ENCODE measurements at regions not wholly inside any gene's neighbourhood (a gene's known extent, or its start where the extent isn't known, plus 50 kb on each side); places are given as distances from the start of the nearest gene placed in this dataset.

GRCh38 chr22:44586351-44586990 lies 88.4 kb upstream of the RTL6 start:
- Mint-ChIP-seq H3K27ac (no peak overlapping the region), H3K36me3 (ENCODE audit: low read depth) (no peaks in the 10 kb centered on the region), H3K9me3 (ENCODE audit: insufficient read depth) (no peaks in the 10 kb centered on the region), H3K4me3 (no peak overlapping the region), H3K27me3 (ENCODE audit: low read depth) (peaks cover 17% of the 10 kb centered on the region), H3K4me1 (ENCODE audit: low read depth) (peaks cover 5% of the 10 kb centered on the region)
- no peak for DNase-seq
- ChIA-PET CTCF (no interaction called here), POLR2A (no interaction called here)
- no peak for ATAC-seq

DNA sequence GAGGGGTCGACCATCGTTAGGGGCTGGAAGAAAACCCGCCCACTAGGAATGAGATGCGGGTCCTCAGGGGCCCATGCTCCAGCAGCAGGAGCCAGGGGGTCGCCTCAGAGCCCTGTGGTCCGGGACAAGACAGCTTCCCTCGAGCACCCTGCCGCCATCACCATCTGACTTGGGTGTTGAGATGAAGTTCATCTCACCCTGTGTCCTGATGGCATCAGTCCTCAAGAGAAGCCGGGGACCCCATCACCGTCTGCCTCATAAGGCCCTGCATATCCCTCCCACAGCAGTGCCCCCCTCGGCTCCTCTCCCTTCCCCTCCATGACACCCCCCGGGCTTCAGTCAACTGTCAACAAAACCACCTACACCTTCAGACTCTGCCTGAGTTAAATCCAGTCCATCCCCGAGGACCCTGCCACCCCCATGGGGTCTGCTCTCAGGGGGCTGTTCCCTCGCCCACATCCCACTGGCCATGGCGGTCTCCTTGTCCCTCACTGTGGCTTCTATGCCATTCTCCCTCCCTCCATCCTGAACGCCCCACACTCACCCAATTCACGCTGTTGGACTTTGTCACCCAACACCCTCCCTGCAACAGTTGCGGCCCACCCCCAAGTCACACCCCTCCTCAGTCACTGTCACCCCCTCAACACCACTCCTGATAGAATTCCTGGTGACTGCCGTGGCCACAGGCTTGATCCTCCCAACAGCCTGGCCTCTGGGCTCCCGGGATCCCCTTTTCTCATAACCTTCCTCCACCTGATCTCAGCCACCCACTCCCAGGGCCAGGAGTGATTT lies 87.7 kb upstream of the RTL6 start:
- H3K27me3 Mint-ChIP-seq (ENCODE audit: low read depth): peaks cover 17% of the 10 kb centered on the region
- POLR2A ChIA-PET: no interaction called here

DNA sequence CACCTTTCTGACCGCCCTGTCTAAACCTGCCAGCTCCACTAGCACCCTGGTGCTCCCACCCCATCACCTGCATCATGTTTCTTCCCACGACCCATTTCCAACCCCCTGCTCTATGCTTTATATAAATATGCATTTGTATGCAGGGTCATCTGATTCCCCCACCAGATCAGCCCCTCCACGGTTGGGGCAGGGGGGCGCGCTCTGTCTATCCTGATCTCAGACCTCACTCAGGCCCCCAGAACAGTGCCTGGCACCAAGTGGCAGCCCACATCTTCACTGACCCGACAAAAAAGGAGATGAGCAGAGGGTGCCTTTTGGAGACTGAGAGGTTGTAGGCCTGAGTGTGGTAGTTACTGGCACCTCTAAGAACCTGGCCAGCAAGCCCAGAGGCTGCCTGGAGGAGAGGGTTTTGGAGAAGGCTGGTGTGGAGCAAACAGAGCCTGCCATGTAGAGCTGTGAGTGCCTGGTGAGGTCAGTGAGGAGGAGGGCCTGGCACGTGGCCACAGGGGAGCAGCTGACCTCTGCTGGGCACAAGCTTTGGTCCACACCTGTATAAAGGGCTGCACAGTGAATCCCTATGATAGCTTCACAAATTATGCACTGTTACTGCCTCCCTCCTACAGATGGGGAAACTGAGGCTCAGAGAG lies 86.3 kb upstream of the RTL6 start:
- Mint-ChIP-seq H3K27me3 (ENCODE audit: low read depth) (peaks cover 17% of the 10 kb centered on the region), H3K4me3 (no peak overlapping the region), H3K27ac (no peak overlapping the region), H3K36me3 (ENCODE audit: low read depth) (no peaks in the 10 kb centered on the region), H3K9me3 (ENCODE audit: insufficient read depth) (no peaks in the 10 kb centered on the region), H3K4me1 (ENCODE audit: low read depth) (peaks cover 5% of the 10 kb centered on the region)
- ATAC-seq: no peak
- ChIA-PET CTCF (no interaction called here), POLR2A (no interaction called here)
- no peak for DNase-seq

More for the DNA sequence above, 87.7 kb upstream of the RTL6 start:
- Mint-ChIP-seq H3K4me3 (no peak overlapping the region), H3K27ac (no peak overlapping the region), H3K4me1 (ENCODE audit: low read depth) (peaks cover 5% of the 10 kb centered on the region), H3K36me3 (ENCODE audit: low read depth) (no peaks in the 10 kb centered on the region), H3K9me3 (ENCODE audit: insufficient read depth) (no peaks in the 10 kb centered on the region)
- ATAC-seq (no peak), DNase-seq (no peak)
- CTCF ChIA-PET: no interaction called here

GRCh38 chr22:44583854-44584253 lies 85.8 kb upstream of the RTL6 start:
- no peak for ATAC-seq
- H3K36me3 Mint-ChIP-seq (ENCODE audit: low read depth): no peaks in the 10 kb centered on the region
- no peak overlapping the region for H3K27ac Mint-ChIP-seq
- H3K4me1 Mint-ChIP-seq (ENCODE audit: low read depth): peaks cover 5% of the 10 kb centered on the region
- H3K27me3 Mint-ChIP-seq (ENCODE audit: low read depth): peaks cover 15% of the 10 kb centered on the region
- no peak overlapping the region for H3K4me3 Mint-ChIP-seq
- DNase-seq: no peak
- H3K9me3 Mint-ChIP-seq (ENCODE audit: insufficient read depth): no peaks in the 10 kb centered on the region
- CTCF ChIA-PET: no interaction called here
- POLR2A ChIA-PET: no interaction called here

GRCh38 chr22:44583061-44583760 lies 85.2 kb upstream of the RTL6 start:
- Mint-ChIP-seq H3K4me3 (no peak overlapping the region), H3K9me3 (ENCODE audit: insufficient read depth) (no peaks in the 10 kb centered on the region), H3K27me3 (ENCODE audit: low read depth) (peaks cover 15% of the 10 kb centered on the region), H3K27ac (no peak overlapping the region), H3K4me1 (ENCODE audit: low read depth) (peaks cover 5% of the 10 kb centered on the region), H3K36me3 (ENCODE audit: low read depth) (no peaks in the 10 kb centered on the region)
- ChIA-PET POLR2A (no interaction called here), CTCF (no interaction called here)
- ATAC-seq (no peak), DNase-seq (no peak)

- H3K9me3 Mint-ChIP-seq (ENCODE audit: insufficient read depth): no peaks in the 10 kb centered on the region
- DNase-seq: no peak
- no peak overlapping the region for H3K4me3 Mint-ChIP-seq
- peaks cover 12% of the 10 kb centered on the region for H3K27me3 Mint-ChIP-seq (ENCODE audit: low read depth)
- ChIA-PET CTCF (interaction anchor here (1.2 kb wide), 1 partner anchor 501 kb away, joined by 3 read pairs; no protein-coding TSS in a partner anchor), POLR2A (no interaction called here)
- no peak overlapping the region for H3K27ac Mint-ChIP-seq
- no peaks in the 10 kb centered on the region for H3K36me3 Mint-ChIP-seq (ENCODE audit: low read depth)
- peaks cover 5% of the 10 kb centered on the region for H3K4me1 Mint-ChIP-seq (ENCODE audit: low read depth)
- no peak for ATAC-seq
Observed at GRCh38 chr22:44582016-44582415, 84.0 kb upstream of the RTL6 start.

- peaks cover 11% of the 10 kb centered on the region for H3K27me3 Mint-ChIP-seq (ENCODE audit: low read depth)
- no peaks in the 10 kb centered on the region for H3K9me3 Mint-ChIP-seq (ENCODE audit: insufficient read depth)
- CTCF ChIA-PET: no interaction called here
- no peak for DNase-seq
- H3K4me1 Mint-ChIP-seq (ENCODE audit: low read depth): no peaks in the 10 kb centered on the region
- H3K4me3 Mint-ChIP-seq: no peak overlapping the region
- H3K36me3 Mint-ChIP-seq (ENCODE audit: low read depth): no peaks in the 10 kb centered on the region
- H3K27ac Mint-ChIP-seq: no peak overlapping the region
- ATAC-seq: no peak
- POLR2A ChIA-PET: interaction anchor here (0.5 kb wide), 1 partner anchor 26 kb away, joined by 3 read pairs; no protein-coding TSS in a partner anchor
Observed at GRCh38 chr22:44581096-44581435, 83.0 kb upstream of the RTL6 start.

DNA sequence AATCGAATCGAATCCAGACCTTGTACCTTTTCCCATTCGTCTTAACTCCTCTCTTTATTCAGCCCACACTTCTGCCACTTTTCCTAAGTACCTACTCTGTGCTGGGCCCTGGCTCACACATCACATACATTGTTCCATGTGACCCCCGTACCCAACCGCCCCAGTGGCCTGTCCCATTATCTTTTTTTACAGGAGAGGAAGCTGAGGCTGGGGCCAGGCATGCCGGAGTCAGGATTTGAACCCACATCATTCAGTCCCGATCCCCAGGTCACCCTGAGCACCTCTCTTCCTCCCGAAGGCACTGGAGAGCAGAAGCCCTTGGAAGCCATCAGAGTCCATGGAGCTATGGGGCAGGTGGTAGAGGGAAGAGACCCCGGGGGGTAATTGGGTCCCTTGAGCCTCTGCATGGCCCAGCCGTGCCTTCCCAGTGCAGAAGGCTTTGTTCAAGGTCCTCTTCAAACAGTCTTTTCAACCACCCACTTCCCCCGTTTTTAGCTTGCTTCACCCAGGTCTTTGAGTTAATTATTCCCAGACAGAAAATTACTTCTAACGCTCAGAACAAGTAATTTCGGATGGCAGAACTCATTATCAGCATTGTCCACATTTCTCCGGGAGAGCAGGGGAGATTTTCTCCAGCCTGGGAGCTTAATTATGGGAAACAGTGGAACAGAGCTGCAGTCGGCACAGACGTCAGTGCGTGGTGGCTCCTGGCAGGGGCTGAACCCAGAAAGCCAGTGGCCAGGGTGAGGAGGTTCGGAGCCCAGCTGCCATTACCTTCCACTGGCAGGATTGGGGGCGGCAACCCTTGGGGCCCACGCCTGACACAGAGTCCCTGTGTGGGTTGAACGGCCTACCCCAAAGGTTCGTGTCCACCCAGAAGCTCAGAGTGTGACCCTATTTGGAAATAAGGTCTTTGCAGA lies 82.4 kb upstream of the RTL6 start:
- Mint-ChIP-seq H3K4me3 (no peak overlapping the region), H3K27ac (no peak overlapping the region), H3K36me3 (ENCODE audit: low read depth) (no peaks in the 10 kb centered on the region), H3K9me3 (ENCODE audit: insufficient read depth) (no peaks in the 10 kb centered on the region), H3K27me3 (ENCODE audit: low read depth) (peaks cover 9% of the 10 kb centered on the region), H3K4me1 (ENCODE audit: low read depth) (no peaks in the 10 kb centered on the region)
- POLR2A ChIA-PET: interaction anchor here (0.5 kb wide), 1 partner anchor 26 kb away, joined by 3 read pairs; no protein-coding TSS in a partner anchor
- DNase-seq: no peak
- CTCF ChIA-PET: no interaction called here
- ATAC-seq: no peak

GRCh38 chr22:44578516-44579230 lies 80.6 kb upstream of the RTL6 start:
- Mint-ChIP-seq H3K36me3 (ENCODE audit: low read depth) (no peaks in the 10 kb centered on the region), H3K9me3 (ENCODE audit: insufficient read depth) (no peaks in the 10 kb centered on the region), H3K4me1 (ENCODE audit: low read depth) (no peaks in the 10 kb centered on the region), H3K4me3 (no peak overlapping the region), H3K27me3 (ENCODE audit: low read depth) (peaks cover 15% of the 10 kb centered on the region), H3K27ac (no peak overlapping the region)
- POLR2A ChIA-PET: no interaction called here
- ATAC-seq (no peak), DNase-seq (no peak)
- CTCF ChIA-PET: interaction anchor here (1.4 kb wide), 1 partner anchor 47 kb away, joined by 3 read pairs; no protein-coding TSS in a partner anchor

- Mint-ChIP-seq H3K4me1 (ENCODE audit: low read depth) (no peaks in the 10 kb centered on the region), H3K27ac (no peak overlapping the region), H3K27me3 (ENCODE audit: low read depth) (peaks cover 15% of the 10 kb centered on the region), H3K9me3 (ENCODE audit: insufficient read depth) (no peaks in the 10 kb centered on the region), H3K36me3 (ENCODE audit: low read depth) (no peaks in the 10 kb centered on the region), H3K4me3 (no peak overlapping the region)
- ChIA-PET CTCF (no interaction called here), POLR2A (interaction anchor here (0.6 kb wide), 2 partner anchors 37 to 325 kb away, joined by 3 to 6 read pairs; no protein-coding TSS in a partner anchor)
- DNase-seq (no peak), ATAC-seq (no peak)
Observed at GRCh38 chr22:44578110-44578457, 80.1 kb upstream of the RTL6 start.

Data from activated CD8-positive, alpha-beta T cell treated with anti-CD3 and anti-CD28 coated beads, Interleukin-2, amount 10 ng/mL, durations not matched to agents 7 days and 5 days (primary cell).